GM23248 (cell line): ENCODE measurements at regions not wholly inside any gene's neighbourhood (a gene's known extent, or its start where the extent isn't known, plus 50 kb on each side); places are given as distances from the start of the nearest gene placed in this dataset.

Source experiments
- EZH2 ChIP-seq: fragments of 200-600 bp; sonication (generic); IDR thresholded peaks from 2 replicates; pipeline ENCODE4 v1.6.1; 2018; ENCODE audit warnings: antibody characterized with exemption, mild to moderate bottlenecking; ENCODE audit not compliant: insufficient read depth, poor library complexity, severe bottlenecking
- EZH2phosphoT487 ChIP-seq: fragments of 200-600 bp; sonication (generic); IDR thresholded peaks from 2 replicates; pipeline ENCODE4 v1.6.1; 2018; ENCODE audit warnings: antibody characterized with exemption, moderate library complexity, mild to moderate bottlenecking, low read depth; ENCODE audit not compliant: insufficient read depth

DNA sequence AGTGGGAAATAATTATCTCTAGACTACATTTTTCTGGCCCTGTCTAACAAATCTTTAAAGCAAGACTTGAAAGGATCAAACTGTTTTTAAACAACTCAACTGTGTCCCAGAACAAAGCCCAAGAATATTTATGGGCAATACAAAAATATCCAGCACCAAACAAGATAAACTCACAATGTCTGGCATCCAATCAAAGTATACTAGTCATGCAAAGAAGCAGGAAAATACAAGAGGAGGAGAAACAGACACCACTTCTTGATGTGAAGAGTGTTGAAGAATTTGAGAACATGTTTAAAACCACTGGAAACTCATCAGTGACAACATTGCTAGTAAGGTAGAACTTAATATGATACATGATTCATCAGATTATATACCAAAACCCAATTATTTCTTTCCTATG, 66.1 kb upstream of the CDC42EP3 start:
- TF ChIP-seq EZH2: no peak
- no peak for TF ChIP-seq EZH2phosphoT487
